ENCODE measurements at regions not wholly inside any gene's neighbourhood (a gene's known extent, or its start where the extent isn't known, plus 50 kb on each side); places are given as distances from the start of the nearest gene placed in this dataset.

GRCh38 chr10:33102071-33102470 is 144.0 kb upstream of the ITGB1 start:
- no peak for TF ChIP-seq REST (IDR thresholded peaks at IDR 0.05; ENCODE audit: insufficient read depth in 1 of 2, low read depth in 2 of 2, low read length in 2 of 2)
- TF ChIP-seq TAF1 (IDR thresholded peaks at IDR 0.05; ENCODE audit: borderline replicate concordance, insufficient read depth, low read length) = no peak
- no peak for TF ChIP-seq FOXP2 (optimal IDR thresholded peaks at IDR 0.05; ENCODE audit: borderline replicate concordance, extremely low read depth, extremely low read length, insufficient read depth)
